K562 (cell line): ENCODE measurements at regions not wholly inside any gene's neighbourhood (a gene's known extent, or its start where the extent isn't known, plus 50 kb on each side); places are given as distances from the start of the nearest gene placed in this dataset.

Experiments
- CTCF ChIP-seq, 3 experiments: IDR thresholded peaks in 2 of 3; conservative IDR thresholded peaks in 1 of 3; 2 replicates each; pipeline ENCODE4 v1.5.1; 2011 to 2012; ENCODE audit warnings: low read length in 3 of 3, mild to moderate bottlenecking in 3 of 3, control low read depth in 2 of 3, improper control_type of control experiment in 1 of 3, inconsistent platforms in 1 of 3, low read depth in 1 of 3, mixed read lengths in 1 of 3, moderate library complexity in 1 of 3; ENCODE audit not compliant: insufficient read depth in 2 of 3
- GABPA ChIP-seq: fragments of 200-800 bp; sonication (Bioruptor generic); conservative IDR thresholded peaks from 2 replicates; pipeline ENCODE4 v1.6.1; 2016; ENCODE audit warnings: low read depth, missing genetic modification characterization, missing compliant biosample characterization
- KLF13 ChIP-seq: fragments of 450-650 bp; IDR thresholded peaks from 2 replicates; pipeline ENCODE4 v1.6.1; 2016; ENCODE audit warnings: missing genetic modification characterization, low read depth, mild to moderate bottlenecking, missing compliant biosample characterization, moderate library complexity, borderline replicate concordance
- MCM5 ChIP-seq: fragments of 450-650 bp; IDR thresholded peaks from 2 replicates; pipeline ENCODE4 v1.6.1; 2016; ENCODE audit warnings: low read depth
- SREBF1 ChIP-seq: fragments of 150-350 bp; IDR thresholded peaks from 2 replicates; pipeline ENCODE4 v1.6.1; 2014; ENCODE audit warnings: antibody characterized with exemption, low read depth, low read length, borderline replicate concordance
- SRSF7 ChIP-seq: fragments of 200-400 bp; formaldehyde crosslinking; optimal IDR thresholded peaks from 2 replicates; pipeline ENCODE3; 2017; ENCODE audit warnings: mild to moderate bottlenecking, low read depth, low read length
- STAT5B ChIP-seq: fragments of 250-450 bp; sonication (Bioruptor Pico); IDR thresholded peaks from 2 replicates; pipeline ENCODE4 v1.8.0; 2021; ENCODE audit warnings: mild to moderate bottlenecking, inconsistent platforms
- ZNF217 ChIP-seq: sonication (generic); formaldehyde crosslinking; IDR thresholded peaks from 2 replicates; pipeline ENCODE4 v1.8.0; 2022; ENCODE audit warnings: mild to moderate bottlenecking, missing genetic modification reagents
- TF ChIP-seq, protein P1 (sequence below): sonication (generic); formaldehyde crosslinking; IDR thresholded peaks from 2 replicates; pipeline ENCODE4 v1.8.1; 2023; ENCODE audit warnings: mild to moderate bottlenecking, missing genetic modification reagents

DNA sequence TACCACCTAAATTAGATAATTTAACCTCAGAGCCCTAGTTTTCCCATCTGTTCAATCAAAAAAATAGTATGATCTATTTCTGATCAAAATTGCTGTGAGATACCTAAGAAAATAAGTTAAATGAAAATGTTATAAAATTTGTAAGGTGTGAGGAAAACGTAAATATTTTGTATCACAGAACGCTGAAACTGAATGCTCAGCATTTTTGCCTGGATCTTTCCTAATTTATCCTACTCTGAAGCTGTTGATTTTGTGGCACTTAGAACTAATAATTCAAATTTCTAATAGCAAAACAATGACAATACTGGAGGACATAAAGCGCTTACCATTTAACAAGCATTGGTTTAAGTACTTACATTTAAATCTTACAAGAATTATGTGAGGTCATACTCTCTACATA, 674.2 kb downstream of the FAM181B start:
- TF ChIP-seq CTCF (IDR thresholded peaks at IDR 0.05 in 2 of 3, conservative IDR thresholded peaks at IDR 0.05 in 1 of 3; ENCODE audit: insufficient read depth in 2 of 3, low read depth in 1 of 3, low read length in 3 of 3), result no peak
- TF ChIP-seq SREBF1, result no peak
- no peak for TF ChIP-seq STAT5B (CRISPR knock-in tag)
- TF ChIP-seq KLF13 (tag), result no peak
- no peak for TF ChIP-seq MCM5
- TF ChIP-seq GABPA, result no peak
- no peak for TF ChIP-seq SRSF7
- no peak for TF ChIP-seq ZNF217 (CRISPR knock-in tag)
- TF ChIP-seq, protein P1, sequence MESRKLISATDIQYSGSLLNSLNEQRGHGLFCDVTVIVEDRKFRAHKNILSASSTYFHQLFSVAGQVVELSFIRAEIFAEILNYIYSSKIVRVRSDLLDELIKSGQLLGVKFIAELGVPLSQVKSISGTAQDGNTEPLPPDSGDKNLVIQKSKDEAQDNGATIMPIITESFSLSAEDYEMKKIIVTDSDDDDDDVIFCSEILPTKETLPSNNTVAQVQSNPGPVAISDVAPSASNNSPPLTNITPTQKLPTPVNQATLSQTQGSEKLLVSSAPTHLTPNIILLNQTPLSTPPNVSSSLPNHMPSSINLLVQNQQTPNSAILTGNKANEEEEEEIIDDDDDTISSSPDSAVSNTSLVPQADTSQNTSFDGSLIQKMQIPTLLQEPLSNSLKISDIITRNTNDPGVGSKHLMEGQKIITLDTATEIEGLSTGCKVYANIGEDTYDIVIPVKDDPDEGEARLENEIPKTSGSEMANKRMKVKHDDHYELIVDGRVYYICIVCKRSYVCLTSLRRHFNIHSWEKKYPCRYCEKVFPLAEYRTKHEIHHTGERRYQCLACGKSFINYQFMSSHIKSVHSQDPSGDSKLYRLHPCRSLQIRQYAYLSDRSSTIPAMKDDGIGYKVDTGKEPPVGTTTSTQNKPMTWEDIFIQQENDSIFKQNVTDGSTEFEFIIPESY (CRISPR knock-in tag), result no peak
